CD4-positive, alpha-beta T cell treated with Interleukin-6 for 4 hours (primary cell): ENCODE measurements at regions not wholly inside any gene's neighbourhood (a gene's known extent, or its start where the extent isn't known, plus 50 kb on each side); places are given as distances from the start of the nearest gene placed in this dataset.

ENCODE experiments used
- DNase-seq: peaks from one replicate; pipeline ENCODE4 v3.0.0-alpha.2; 2020; ENCODE audit warnings: mixed read lengths

GRCh38 chr20:51867251-51867650 is 64.9 kb upstream of the SALL4 start:
- no peak for DNase-seq

GRCh38 chr20:51864967-51865366 is 62.6 kb upstream of the SALL4 start:
- no peak for DNase-seq

GRCh38 chr20:51862796-51863195 is 60.5 kb upstream of the SALL4 start:
- DNase-seq: no peak

- no peak for DNase-seq
These were observed 59.6 kb upstream of the SALL4 start for GRCh38 chr20:51861726-51862466.

GRCh38 chr20:51860111-51860882 is 58.0 kb upstream of the SALL4 start:
- DNase-seq: no peak

GRCh38 chr20:51856432-51856831 is 54.1 kb upstream of the SALL4 start:
- no peak for DNase-seq

GRCh38 chr20:51854921-51855320 is 52.6 kb upstream of the SALL4 start:
- no peak for DNase-seq
